GM11168 (cell line): ENCODE measurements at regions not wholly inside any gene's neighbourhood (a gene's known extent, or its start where the extent isn't known, plus 50 kb on each side); places are given as distances from the start of the nearest gene placed in this dataset.
"Not testable (repeated sequence)": the region's sequence is repeated elsewhere in the genome, so short reads cannot be mapped to it uniquely, and the experiment has no call there.

Experiments
- in situ Hi-C: fragments of 300-500 bp; cut with MboI; formaldehyde crosslinking; loops from one replicate; pipeline ENCODE4 v1.12.0; 2022; ENCODE audit warnings: low sequenced_read_pairs; ENCODE audit not compliant: unreplicated experiment

GRCh38 chr21:9015483-9016197 lies 1505.7 kb upstream of the TPTE start:
- in situ Hi-C loops, result loop anchor here (25.0 kb wide), 1 partner anchor 553 kb away; no protein-coding TSS in a partner anchor

GRCh38 chr21:9017206-9017605 lies 1504.2 kb upstream of the TPTE start:
- in situ Hi-C loops, result loop anchor here (25.0 kb wide), 1 partner anchor 555 kb away; no protein-coding TSS in a partner anchor

GRCh38 chr21:9018731-9019253 lies 1502.6 kb upstream of the TPTE start:
- in situ Hi-C loops, result loop anchor here (25.0 kb wide), 1 partner anchor 556 kb away; no protein-coding TSS in a partner anchor

- in situ Hi-C loops, result loop anchor here (25.0 kb wide), 1 partner anchor 562 kb away; no protein-coding TSS in a partner anchor
These were observed 1497.2 kb upstream of the TPTE start for GRCh38 chr21:9024006-9024767.

GRCh38 chr21:9026729-9027416 lies 1494.5 kb upstream of the TPTE start:
- in situ Hi-C loops, result not testable (repeated sequence)

GRCh38 chr21:9027417-9027800 lies 1494.0 kb upstream of the TPTE start:
- in situ Hi-C loops, result not testable (repeated sequence)

GRCh38 chr21:9028624-9029431 lies 1492.6 kb upstream of the TPTE start:
- in situ Hi-C loops, result not testable (repeated sequence)

GRCh38 chr21:9030141-9030665 lies 1491.2 kb upstream of the TPTE start:
- in situ Hi-C loops, result not testable (repeated sequence)

- in situ Hi-C loops, result not testable (repeated sequence)
These were observed 1489.7 kb upstream of the TPTE start for GRCh38 chr21:9031482-9032374.

- in situ Hi-C loops, result not testable (repeated sequence)
These were observed 1488.8 kb upstream of the TPTE start for GRCh38 chr21:9032547-9032946.

- in situ Hi-C loops, result not testable (repeated sequence)
These were observed 1488.1 kb upstream of the TPTE start for GRCh38 chr21:9033295-9033694.

- in situ Hi-C loops, result not testable (repeated sequence)
These were observed 1486.7 kb upstream of the TPTE start for GRCh38 chr21:9034491-9035200.

- in situ Hi-C loops, result not testable (repeated sequence)
These were observed 1486.2 kb upstream of the TPTE start for GRCh38 chr21:9035225-9035624.

- in situ Hi-C loops, result not testable (repeated sequence)
These were observed 1485.4 kb upstream of the TPTE start for GRCh38 chr21:9035970-9036369.

- in situ Hi-C loops, result not testable (repeated sequence)
These were observed 1484.3 kb upstream of the TPTE start for GRCh38 chr21:9036966-9037587.

- in situ Hi-C loops, result not testable (repeated sequence)
These were observed 1483.5 kb upstream of the TPTE start for GRCh38 chr21:9037588-9038544.
